Right lobe of liver (tissue), 6 donors: ENCODE measurements at regions not wholly inside any gene's neighbourhood (a gene's known extent, or its start where the extent isn't known, plus 50 kb on each side); places are given as distances from the start of the nearest gene placed in this dataset.
"Not testable (repeated sequence)": the region's sequence is repeated elsewhere in the genome, so short reads cannot be mapped to it uniquely, and the experiment has no call there.

ENCODE experiments used
- ATAC-seq, 4 donors: fragments of 200-7000 bp; cut with Tn5 transposase; one replicate each; pipeline ENCODE4 v1.9.1; 2020; ENCODE audit warnings: mild to moderate bottlenecking in 4 of 4, moderate library complexity in 4 of 4
- DNase-seq, 3 donors: peaks; one replicate each; pipeline ENCODE4 v3.0.0-alpha.2; 2020
- H3K27ac ChIP-seq, 3 donors: fragments of 200-600 bp; one replicate each; pipeline ENCODE4 v1.8.0; 2022
- H3K27me3 ChIP-seq, 2 donors: fragments of 200-600 bp; one replicate each; pipeline ENCODE4 v1.8.0; 2022
- H3K36me3 ChIP-seq, 4 donors: fragments of 200-600 bp; sonication (generic) in 1 of 4; one replicate each; pipeline versions ENCODE4 v1.5.1 to v1.8.0; 2017 to 2022; ENCODE audit warnings: control low read depth in 1 of 4
- H3K4me1 ChIP-seq, 4 donors: fragments of 200-600 bp; sonication (generic) in 1 of 4; one replicate each; pipeline versions ENCODE4 v1.5.1 to v1.8.0; 2017 to 2022; ENCODE audit warnings: control low read depth in 1 of 4
- H3K4me3 ChIP-seq, 3 donors: fragments of 200-600 bp; one replicate each; pipeline ENCODE4 v1.8.0; 2022
- H3K9me3 ChIP-seq, 4 donors: fragments of 200-600 bp; sonication (generic) in 1 of 4; one replicate each; pipeline versions ENCODE4 v1.5.1 to v1.8.0; 2017 to 2022; ENCODE audit warnings: control low read depth in 1 of 4
- CTCF ChIP-seq, 4 donors: fragments of 200-600 bp in 3 of 4; fragments of 450-650 bp in 1 of 4; IDR thresholded peaks; one replicate each; pipeline versions ENCODE4 v1.5.1 to v1.8.0; 2016 to 2022; ENCODE audit warnings: antibody characterized with exemption in 4 of 4, mild to moderate bottlenecking in 2 of 4
- POLR2A ChIP-seq: fragments of 450-650 bp; IDR thresholded peaks from one replicate; pipeline ENCODE4 v1.6.1; 2017; ENCODE audit warnings: antibody characterized with exemption, mild to moderate bottlenecking
- WGBS: methylation state at CpG from one replicate; pipeline ENCODE4 v1.1.6; 2018; ENCODE audit warnings: low coverage, low lambda C conversion rate; ENCODE audit not compliant: insufficient coverage; ENCODE audit errors: missing lambda C conversion rate; 5-methylcytosine and 5-hydroxymethylcytosine counted together
- intact Hi-C, 2 donors: fragments of 100-400 bp; cut with DNase I; formaldehyde crosslinking; loops; one replicate each; pipeline versions ENCODE4 v1.11.2 to v1.14.1; 2022
- donor health status: DM: no; HTN: yes; CAD: no.
- donor health status: DM: no; HTN: no; CAD: no.
- donor health status: DM: no; HTN: no; CAD: no.
- donor health status: DM: no; HTN: yes; CAD: no.
- donor health status: DM: no; HTN: yes; CAD: no.

DNA sequence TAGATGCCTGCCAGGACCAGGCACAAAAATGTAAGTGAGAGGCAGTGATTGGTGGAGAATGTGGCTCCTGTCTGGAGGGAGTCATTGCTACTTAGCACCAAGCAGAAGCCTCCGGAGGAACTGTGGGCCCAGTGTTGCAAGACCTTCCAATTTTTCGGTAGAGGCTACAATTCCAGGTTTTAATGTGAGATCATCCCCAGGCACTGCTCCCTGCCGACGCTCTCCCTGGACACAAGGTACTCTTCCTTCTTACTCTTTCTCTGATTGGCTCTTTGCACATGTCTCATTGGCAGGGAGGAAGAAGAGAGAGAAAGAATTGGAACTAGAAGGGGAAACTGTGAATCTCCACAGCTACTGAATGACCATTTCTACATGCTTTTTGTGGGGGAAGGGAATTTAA lies 53.7 kb upstream of the EP300 start:
- ATAC-seq (no peak), DNase-seq (no peak)
- WGBS: 62% methylated on average over 2 of the region's 4 CpGs
- Histone ChIP-seq H3K9me3 (no peaks in the 10 kb centered on the region), H3K27ac (no peak overlapping the region), H3K4me3 (no peak overlapping the region), H3K4me1 (no peaks in the 10 kb centered on the region), H3K27me3 (no peaks in the 10 kb centered on the region), H3K36me3 (no peaks in the 10 kb centered on the region)
- TF ChIP-seq POLR2A (no peak), CTCF (IDR thresholded peaks at IDR 0.05) (no peak)
- intact Hi-C loops: no loop called here

GRCh38 chr22:41039641-41040040 lies 52.8 kb upstream of the EP300 start:
- H3K4me1 ChIP-seq, H3K27me3 ChIP-seq, ATAC-seq, H3K36me3 ChIP-seq, intact Hi-C loops, H3K27ac ChIP-seq, H3K9me3 ChIP-seq, H3K4me3 ChIP-seq, DNase-seq: not testable (repeated sequence)
- WGBS: 80% methylated on average over 7 of the region's 9 CpGs

GRCh38 chr22:41040483-41040882 lies 51.9 kb upstream of the EP300 start:
- intact Hi-C loops: no loop called here
- Histone ChIP-seq H3K4me1 (no peaks in the 10 kb centered on the region), H3K27ac (no peak overlapping the region), H3K36me3 (no peaks in the 10 kb centered on the region), H3K9me3 (no peaks in the 10 kb centered on the region), H3K4me3 (no peak overlapping the region), H3K27me3 (no peaks in the 10 kb centered on the region)
- ATAC-seq (no peak), DNase-seq (no peak)
- TF ChIP-seq CTCF (IDR thresholded peaks at IDR 0.05) (no peak), POLR2A (no peak)
- 38% methylated on average over 1 of the region's 1 CpG for WGBS

DNA sequence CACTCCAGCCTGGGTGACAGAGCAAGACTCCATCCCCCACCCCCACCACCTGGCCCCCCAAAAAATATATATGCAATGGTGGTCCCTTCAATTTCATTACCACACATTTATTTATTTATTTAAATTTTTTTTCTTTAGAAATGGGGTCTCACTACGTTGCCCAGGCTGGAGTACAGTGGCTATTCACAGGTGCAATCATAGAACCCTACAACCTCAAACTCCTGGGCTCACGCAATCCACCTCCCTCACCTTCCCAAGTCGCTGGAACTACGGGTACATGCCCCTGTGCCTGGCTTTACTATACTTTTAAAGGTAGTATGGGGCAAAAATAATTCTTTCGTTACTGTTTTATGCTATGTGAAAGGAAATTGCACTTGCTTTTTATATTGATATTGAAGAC lies 50.9 kb upstream of the EP300 start:
- DNase-seq: no peak
- WGBS: 76% methylated on average over 5 of the region's 5 CpGs
- H3K36me3 ChIP-seq: no peaks in the 10 kb centered on the region
- H3K4me3 ChIP-seq: no peak overlapping the region
- TF ChIP-seq CTCF (IDR thresholded peaks at IDR 0.05): no peak
- no peaks in the 10 kb centered on the region for H3K9me3 ChIP-seq
- H3K27ac ChIP-seq: no peak overlapping the region
- intact Hi-C loops: no loop called here
- ATAC-seq: no peak
- no peaks in the 10 kb centered on the region for H3K27me3 ChIP-seq
- H3K4me1 ChIP-seq: no peaks in the 10 kb centered on the region
